Myocyte (in vitro differentiated cells): ENCODE measurements at regions not wholly inside any gene's neighbourhood (a gene's known extent, or its start where the extent isn't known, plus 50 kb on each side); places are given as distances from the start of the nearest gene placed in this dataset.
"Not testable (repeated sequence)": the region's sequence is repeated elsewhere in the genome, so short reads cannot be mapped to it uniquely, and the experiment has no call there.

ENCODE experiments used
- DNase-seq: peaks from one replicate; pipeline ENCODE4 v3.0.0-alpha.2; 2012; ENCODE audit warnings: low read depth

GRCh38 chr3:66552846-66553245 lies 52.0 kb upstream of the LRIG1 start:
- no peak for DNase-seq

GRCh38 chr3:66553441-66554113 lies 52.8 kb upstream of the LRIG1 start:
- DNase-seq = no peak

- DNase-seq = no peak
Measured at GRCh38 chr3:66554178-66554577, 53.4 kb upstream of the LRIG1 start.

- DNase-seq = no peak
Measured at GRCh38 chr3:66555214-66555844, 54.5 kb upstream of the LRIG1 start.

- DNase-seq = no peak
Measured at GRCh38 chr3:66557170-66557569, 56.3 kb upstream of the LRIG1 start.

GRCh38 chr3:66559924-66560323 lies 59.1 kb upstream of the LRIG1 start:
- DNase-seq = not testable (repeated sequence)

- DNase-seq = no peak
Measured at GRCh38 chr3:66561367-66561766, 60.5 kb upstream of the LRIG1 start.

- no peak for DNase-seq
Measured at GRCh38 chr3:66565301-66565700, 64.5 kb upstream of the LRIG1 start.

- DNase-seq = no peak
Measured at GRCh38 chr3:66567077-66567476, 66.3 kb upstream of the LRIG1 start.

GRCh38 chr3:66572090-66572675 lies 71.4 kb upstream of the LRIG1 start:
- no peak for DNase-seq

- no peak for DNase-seq
Measured at GRCh38 chr3:66572938-66573710, 72.3 kb upstream of the LRIG1 start.

GRCh38 chr3:66574091-66574490 lies 73.3 kb upstream of the LRIG1 start:
- DNase-seq = no peak

- DNase-seq = no peak
Measured at GRCh38 chr3:66577426-66578203, 76.8 kb upstream of the LRIG1 start.

GRCh38 chr3:66581256-66581655 lies 80.4 kb upstream of the LRIG1 start:
- DNase-seq = no peak

GRCh38 chr3:66582721-66583423 lies 82.0 kb upstream of the LRIG1 start:
- DNase-seq = peak; percentile 94

GRCh38 chr3:66583424-66584040 lies 82.7 kb upstream of the LRIG1 start:
- DNase-seq = no peak

- DNase-seq = no peak
Measured at GRCh38 chr3:66585520-66586095, 84.8 kb upstream of the LRIG1 start.

- DNase-seq = no peak
Measured at GRCh38 chr3:66586853-66587252, 86.0 kb upstream of the LRIG1 start.

GRCh38 chr3:66588340-66588847 lies 87.6 kb upstream of the LRIG1 start:
- DNase-seq = no peak
